SK-N-SH treated with all-trans-retinoic acid at 6 μM for 48 hours (cell line): ENCODE measurements at regions not wholly inside any gene's neighbourhood (a gene's known extent, or its start where the extent isn't known, plus 50 kb on each side); places are given as distances from the start of the nearest gene placed in this dataset.

Source experiments
- ATAC-seq: fragments of 200-7000 bp; cut with Tn5 transposase; 3 replicates; pipeline ENCODE4 v1.9.1; 2020; ENCODE audit warnings: mild to moderate bottlenecking, moderate library complexity
- ARNTL ChIP-seq: fragments of 450-650 bp; formaldehyde crosslinking; IDR thresholded peaks from 2 replicates; pipeline ENCODE4 v1.5.0; 2020; ENCODE audit warnings: low read depth, mild to moderate bottlenecking, moderate library complexity, borderline replicate concordance
- BACH2 ChIP-seq: fragments of 250-450 bp; sonication (Bioruptor Pico); IDR thresholded peaks from 2 replicates; pipeline ENCODE4 v1.9.0; 2021; ENCODE audit warnings: mild to moderate bottlenecking, borderline replicate concordance
- CREB5 ChIP-seq: fragments of 250-450 bp; sonication (Bioruptor Pico); IDR thresholded peaks from 2 replicates; pipeline ENCODE4 v1.5.1; 2020; ENCODE audit warnings: low read depth, mild to moderate bottlenecking, moderate library complexity
- CSDC2 ChIP-seq: fragments of 250-450 bp; sonication (Bioruptor Pico); IDR thresholded peaks from 2 replicates; pipeline ENCODE4 v1.5.0; 2020; ENCODE audit warnings: mild to moderate bottlenecking, moderate library complexity
- CSRNP3 ChIP-seq: fragments of 250-450 bp; sonication (Bioruptor Pico); IDR thresholded peaks from 2 replicates; pipeline ENCODE4 v1.5.1; 2021; ENCODE audit warnings: mild to moderate bottlenecking, moderate library complexity
- ESRRG ChIP-seq: fragments of 250-450 bp; sonication (Bioruptor Pico); IDR thresholded peaks from 2 replicates; pipeline ENCODE4 v1.6.1; 2021; ENCODE audit warnings: mild to moderate bottlenecking
- GLIS3 ChIP-seq: fragments of 250-450 bp; sonication (Bioruptor Pico); IDR thresholded peaks from 2 replicates; pipeline ENCODE4 v1.5.0; 2020; ENCODE audit warnings: mild to moderate bottlenecking, moderate library complexity
- ISL1 ChIP-seq: fragments of 250-450 bp; sonication (Bioruptor Pico); IDR thresholded peaks from 2 replicates; pipeline ENCODE4 v2.1.2; 2022; ENCODE audit warnings: mild to moderate bottlenecking, moderate library complexity
- OSR1 ChIP-seq: fragments of 250-450 bp; sonication (Bioruptor Pico); IDR thresholded peaks from 2 replicates; pipeline ENCODE4 v1.8.0; 2022; ENCODE audit warnings: moderate library complexity, mild to moderate bottlenecking, inconsistent platforms
- POU6F1 ChIP-seq: fragments of 250-450 bp; sonication (Bioruptor Pico); IDR thresholded peaks from 2 replicates; pipeline ENCODE4 v1.8.0; 2021; ENCODE audit warnings: low read depth, mild to moderate bottlenecking, moderate library complexity, borderline replicate concordance
- PPARA ChIP-seq: fragments of 250-450 bp; sonication (Bioruptor Pico); IDR thresholded peaks from 2 replicates; pipeline ENCODE4 v1.5.0; 2020; ENCODE audit warnings: mild to moderate bottlenecking, borderline replicate concordance
- RARB ChIP-seq: fragments of 250-450 bp; sonication (Bioruptor Pico); IDR thresholded peaks from 2 replicates; pipeline ENCODE4 v1.8.0; 2021; ENCODE audit warnings: mild to moderate bottlenecking, moderate library complexity
- SNAI2 ChIP-seq: fragments of 250-450 bp; sonication (Bioruptor Pico); IDR thresholded peaks from 2 replicates; pipeline ENCODE4 v1.5.0; 2020; ENCODE audit warnings: mild to moderate bottlenecking, moderate library complexity
- TCF4 ChIP-seq: fragments of 250-450 bp; sonication (Bioruptor Pico); IDR thresholded peaks from 2 replicates; pipeline ENCODE4 v1.8.0; 2021; ENCODE audit warnings: mild to moderate bottlenecking, moderate library complexity, borderline replicate concordance
- TOX ChIP-seq: fragments of 250-450 bp; sonication (Bioruptor Pico); IDR thresholded peaks from 2 replicates; pipeline ENCODE4 v1.8.0; 2021; ENCODE audit warnings: mild to moderate bottlenecking, moderate library complexity, borderline replicate concordance
- ZC3H10 ChIP-seq: fragments of 250-450 bp; sonication (Bioruptor Pico); IDR thresholded peaks from 2 replicates; pipeline ENCODE4 v1.5.1; 2021; ENCODE audit warnings: mild to moderate bottlenecking, moderate library complexity
- ZFP3 ChIP-seq: fragments of 250-450 bp; sonication (Bioruptor Pico); IDR thresholded peaks from 2 replicates; pipeline ENCODE4 v1.5.0; 2020; ENCODE audit warnings: mild to moderate bottlenecking, moderate library complexity
- ZFP30 ChIP-seq: fragments of 450-650 bp; formaldehyde crosslinking; IDR thresholded peaks from 2 replicates; pipeline ENCODE4 v1.5.0; 2022; ENCODE audit warnings: mild to moderate bottlenecking, moderate library complexity
- ZNF565 ChIP-seq: fragments of 450-650 bp; formaldehyde crosslinking; conservative IDR thresholded peaks from 2 replicates; pipeline ENCODE4 v1.5.0; 2020; ENCODE audit warnings: low read depth, mild to moderate bottlenecking, moderate library complexity
- ZNF70 ChIP-seq: fragments of 450-650 bp; formaldehyde crosslinking; IDR thresholded peaks from 2 replicates; pipeline ENCODE4 v1.5.0; 2020; ENCODE audit warnings: mild to moderate bottlenecking, moderate library complexity
- ZNF8 ChIP-seq: fragments of 450-650 bp; formaldehyde crosslinking; IDR thresholded peaks from 2 replicates; pipeline ENCODE4 v1.5.0; 2020; ENCODE audit warnings: mild to moderate bottlenecking, moderate library complexity
- TF ChIP-seq, protein P1 (sequence below): fragments of 250-450 bp; sonication (Bioruptor Pico); IDR thresholded peaks from 2 replicates; pipeline ENCODE4 v1.8.0; 2020; ENCODE audit warnings: mild to moderate bottlenecking, moderate library complexity, borderline replicate concordance
- TF ChIP-seq, protein P2 (sequence below): fragments of 250-450 bp; sonication (Bioruptor Pico); IDR thresholded peaks from 2 replicates; pipeline ENCODE4 v1.5.0; 2020; ENCODE audit warnings: mild to moderate bottlenecking, moderate library complexity

GRCh38 chr3:64379221-64379620 lies 154.0 kb upstream of the PRICKLE2 start:
- ATAC-seq, result no peak
- TF ChIP-seq CSRNP3 (CRISPR knock-in tag) (no peak), RARB (CRISPR knock-in tag) (no peak), OSR1 (no peak), ZNF565 (CRISPR knock-in tag) (no peak), ISL1 (CRISPR knock-in tag) (no peak), ZFP3 (no peak), ESRRG (no peak), ZNF8 (no peak), SNAI2 (CRISPR knock-in tag) (no peak), ZFP30 (CRISPR knock-in tag) (no peak), CSDC2 (CRISPR knock-in tag) (no peak), BACH2 (CRISPR knock-in tag) (no peak), ZC3H10 (no peak)
- TF ChIP-seq, all 23 proteins: peak for 0

- TF ChIP-seq ESRRG (no peak), BACH2 (CRISPR knock-in tag) (no peak), CSDC2 (CRISPR knock-in tag) (no peak), CSRNP3 (CRISPR knock-in tag) (no peak), RARB (CRISPR knock-in tag) (no peak), ZFP3 (no peak), GLIS3 (CRISPR knock-in tag) (no peak), ZNF8 (no peak), ISL1 (CRISPR knock-in tag) (no peak), ZNF565 (CRISPR knock-in tag) (no peak), ZFP30 (CRISPR knock-in tag) (no peak), ZC3H10 (no peak), TCF4 (no peak), CREB5 (CRISPR knock-in tag) (no peak), SNAI2 (CRISPR knock-in tag) (no peak), OSR1 (no peak)
- TF ChIP-seq, protein P1, sequence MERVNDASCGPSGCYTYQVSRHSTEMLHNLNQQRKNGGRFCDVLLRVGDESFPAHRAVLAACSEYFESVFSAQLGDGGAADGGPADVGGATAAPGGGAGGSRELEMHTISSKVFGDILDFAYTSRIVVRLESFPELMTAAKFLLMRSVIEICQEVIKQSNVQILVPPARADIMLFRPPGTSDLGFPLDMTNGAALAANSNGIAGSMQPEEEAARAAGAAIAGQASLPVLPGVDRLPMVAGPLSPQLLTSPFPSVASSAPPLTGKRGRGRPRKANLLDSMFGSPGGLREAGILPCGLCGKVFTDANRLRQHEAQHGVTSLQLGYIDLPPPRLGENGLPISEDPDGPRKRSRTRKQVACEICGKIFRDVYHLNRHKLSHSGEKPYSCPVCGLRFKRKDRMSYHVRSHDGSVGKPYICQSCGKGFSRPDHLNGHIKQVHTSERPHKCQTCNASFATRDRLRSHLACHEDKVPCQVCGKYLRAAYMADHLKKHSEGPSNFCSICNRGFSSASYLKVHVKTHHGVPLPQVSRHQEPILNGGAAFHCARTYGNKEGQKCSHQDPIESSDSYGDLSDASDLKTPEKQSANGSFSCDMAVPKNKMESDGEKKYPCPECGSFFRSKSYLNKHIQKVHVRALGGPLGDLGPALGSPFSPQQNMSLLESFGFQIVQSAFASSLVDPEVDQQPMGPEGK, result no peak
- TF ChIP-seq, protein P2, sequence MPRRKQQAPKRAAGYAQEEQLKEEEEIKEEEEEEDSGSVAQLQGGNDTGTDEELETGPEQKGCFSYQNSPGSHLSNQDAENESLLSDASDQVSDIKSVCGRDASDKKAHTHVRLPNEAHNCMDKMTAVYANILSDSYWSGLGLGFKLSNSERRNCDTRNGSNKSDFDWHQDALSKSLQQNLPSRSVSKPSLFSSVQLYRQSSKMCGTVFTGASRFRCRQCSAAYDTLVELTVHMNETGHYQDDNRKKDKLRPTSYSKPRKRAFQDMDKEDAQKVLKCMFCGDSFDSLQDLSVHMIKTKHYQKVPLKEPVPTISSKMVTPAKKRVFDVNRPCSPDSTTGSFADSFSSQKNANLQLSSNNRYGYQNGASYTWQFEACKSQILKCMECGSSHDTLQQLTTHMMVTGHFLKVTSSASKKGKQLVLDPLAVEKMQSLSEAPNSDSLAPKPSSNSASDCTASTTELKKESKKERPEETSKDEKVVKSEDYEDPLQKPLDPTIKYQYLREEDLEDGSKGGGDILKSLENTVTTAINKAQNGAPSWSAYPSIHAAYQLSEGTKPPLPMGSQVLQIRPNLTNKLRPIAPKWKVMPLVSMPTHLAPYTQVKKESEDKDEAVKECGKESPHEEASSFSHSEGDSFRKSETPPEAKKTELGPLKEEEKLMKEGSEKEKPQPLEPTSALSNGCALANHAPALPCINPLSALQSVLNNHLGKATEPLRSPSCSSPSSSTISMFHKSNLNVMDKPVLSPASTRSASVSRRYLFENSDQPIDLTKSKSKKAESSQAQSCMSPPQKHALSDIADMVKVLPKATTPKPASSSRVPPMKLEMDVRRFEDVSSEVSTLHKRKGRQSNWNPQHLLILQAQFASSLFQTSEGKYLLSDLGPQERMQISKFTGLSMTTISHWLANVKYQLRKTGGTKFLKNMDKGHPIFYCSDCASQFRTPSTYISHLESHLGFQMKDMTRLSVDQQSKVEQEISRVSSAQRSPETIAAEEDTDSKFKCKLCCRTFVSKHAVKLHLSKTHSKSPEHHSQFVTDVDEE, result no peak
- ATAC-seq, result no peak
Observed at GRCh38 chr3:64377942-64378341, 152.7 kb upstream of the PRICKLE2 start.

- TF ChIP-seq ARNTL (CRISPR knock-in tag) (no peak), ZFP3 (no peak), GLIS3 (CRISPR knock-in tag) (no peak), ZNF8 (0 out of 2 replicates have a peak, but pooled peaks have one; percentile 46), ZC3H10 (no peak), SNAI2 (CRISPR knock-in tag) (no peak)
- TF ChIP-seq, all 23 proteins: peak for 1
- ATAC-seq, result no peak
Observed at GRCh38 chr3:64375737-64376136, 150.5 kb upstream of the PRICKLE2 start.

- ATAC-seq, result no peak
- TF ChIP-seq ZNF8 (no peak), TOX (CRISPR knock-in tag) (no peak), GLIS3 (CRISPR knock-in tag) (no peak), ARNTL (CRISPR knock-in tag) (no peak), ESRRG (no peak), ZFP3 (no peak), SNAI2 (CRISPR knock-in tag) (no peak), POU6F1 (CRISPR knock-in tag) (no peak), CSDC2 (CRISPR knock-in tag) (no peak), ZFP30 (CRISPR knock-in tag) (no peak), OSR1 (no peak), PPARA (CRISPR knock-in tag) (no peak), ZNF70 (CRISPR knock-in tag) (no peak)
Observed at GRCh38 chr3:64369390-64369789, 144.1 kb upstream of the PRICKLE2 start.
